ENCODE measurements at regions not wholly inside any gene's neighbourhood (a gene's known extent, or its start where the extent isn't known, plus 50 kb on each side); places are given as distances from the start of the nearest gene placed in this dataset.

- TF ChIP-seq CTCF (conservative IDR thresholded peaks at IDR 0.05; ENCODE audit: low read length) (no peak), EZH2phosphoT487 (IDR thresholded peaks at IDR 0.05; ENCODE audit: borderline replicate concordance) (no peak)
Observed at GRCh38 chr2:155975734-155976133, 356.8 kb downstream of the NR4A2 start.
